ENCODE measurements at regions not wholly inside any gene's neighbourhood (a gene's known extent, or its start where the extent isn't known, plus 50 kb on each side); places are given as distances from the start of the nearest gene placed in this dataset.
A peak's percentile ranks its signal among the peaks of the same experiment; 100 is the strongest.

DNA sequence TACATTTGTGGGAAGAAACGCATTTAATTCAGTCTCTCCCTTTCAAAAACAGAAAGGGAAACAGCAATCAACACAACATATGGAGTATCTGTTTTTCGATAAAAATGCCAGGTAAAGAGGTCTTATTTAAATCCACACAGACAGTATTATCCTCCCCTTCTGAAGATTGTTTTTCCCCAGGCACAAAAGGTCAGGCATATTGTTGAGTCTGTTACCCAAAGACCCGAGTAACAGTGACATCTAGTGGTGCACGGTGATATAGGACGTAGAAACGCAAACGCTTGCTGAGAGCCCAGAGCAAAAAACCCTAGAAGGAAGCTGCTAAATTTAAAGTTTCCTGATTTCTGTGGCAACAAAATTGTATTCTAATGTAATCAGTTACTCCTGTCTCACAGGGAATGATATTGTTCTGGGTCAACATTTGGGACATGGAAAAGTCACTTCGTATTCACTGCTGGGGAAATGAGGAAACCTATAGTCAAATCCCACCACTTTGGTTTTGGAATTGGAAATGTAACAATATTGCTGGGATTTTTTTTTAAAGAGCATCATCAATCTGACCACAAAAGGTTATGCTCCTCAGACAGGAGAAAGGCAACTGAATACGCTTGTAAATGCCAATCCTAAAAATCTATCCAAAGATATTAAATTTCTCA, 312.7 kb upstream of the CCDC54 start:
- no peak overlapping the region for H3K4me3 Mint-ChIP-seq
- ChIA-PET CTCF (interaction anchor here (0.5 to 0.9 kb wide), 5 partner anchors 9 to 1616 kb away, joined by 3 read pairs; no protein-coding TSS in a partner anchor), POLR2A (interaction anchor here in 1 of 2 donors (0.6 kb wide), 1 partner anchor 76 kb away, joined by 3 read pairs; no protein-coding TSS in a partner anchor)
- peaks cover 10 to 13% (median 11%) of the 10 kb centered on the region in 3 donors for H3K4me1 Mint-ChIP-seq
- Histone ChIP-seq H3K4me3 (ENCODE audit: control insufficient read depth in 1 of 2, extremely low read depth in 1 of 2, low read length in 1 of 2) (no peak overlapping the region), H3K27me3 (replicated peaks in 1 of 2; ENCODE audit: control insufficient read depth in 2 of 2, extremely low read depth in 1 of 2, insufficient read depth in 2 of 2, low read length in 1 of 2) (no peaks in the 10 kb centered on the region), H3K9me3 (no peaks in the 10 kb centered on the region), H3K27ac (ENCODE audit: low read length) (no peak overlapping the region), H3K36me3 (ENCODE audit: control insufficient read depth in 2 of 2, extremely low read depth in 1 of 2, insufficient read depth in 1 of 2, low read length in 1 of 2) (no peaks in the 10 kb centered on the region), H3K4me1 (ENCODE audit: control insufficient read depth in 1 of 2, extremely low read depth in 1 of 2, insufficient read depth in 2 of 2, low read length in 2 of 2) (peaks cover 2 to 8% of the 10 kb centered on the region in 2 experiments)
- peaks cover 0 to 3% of the 10 kb centered on the region in 2 donors for H3K27me3 Mint-ChIP-seq
- WGBS (ENCODE audit: insufficient coverage), result 0% methylated on average over 5 of the region's 9 CpGs
- peak; percentile 60 to 70 (median 62) for ATAC-seq (replicated peaks in 1 of 4)
- DNase-seq, result peak in 29 of 35 experiments; percentile 7 to 74 (median 31)
- no peak overlapping the region for H3K27ac Mint-ChIP-seq
- no peaks in the 10 kb centered on the region for H3K9me3 Mint-ChIP-seq
- H3K36me3 Mint-ChIP-seq, result no peaks in the 10 kb centered on the region

DNA sequence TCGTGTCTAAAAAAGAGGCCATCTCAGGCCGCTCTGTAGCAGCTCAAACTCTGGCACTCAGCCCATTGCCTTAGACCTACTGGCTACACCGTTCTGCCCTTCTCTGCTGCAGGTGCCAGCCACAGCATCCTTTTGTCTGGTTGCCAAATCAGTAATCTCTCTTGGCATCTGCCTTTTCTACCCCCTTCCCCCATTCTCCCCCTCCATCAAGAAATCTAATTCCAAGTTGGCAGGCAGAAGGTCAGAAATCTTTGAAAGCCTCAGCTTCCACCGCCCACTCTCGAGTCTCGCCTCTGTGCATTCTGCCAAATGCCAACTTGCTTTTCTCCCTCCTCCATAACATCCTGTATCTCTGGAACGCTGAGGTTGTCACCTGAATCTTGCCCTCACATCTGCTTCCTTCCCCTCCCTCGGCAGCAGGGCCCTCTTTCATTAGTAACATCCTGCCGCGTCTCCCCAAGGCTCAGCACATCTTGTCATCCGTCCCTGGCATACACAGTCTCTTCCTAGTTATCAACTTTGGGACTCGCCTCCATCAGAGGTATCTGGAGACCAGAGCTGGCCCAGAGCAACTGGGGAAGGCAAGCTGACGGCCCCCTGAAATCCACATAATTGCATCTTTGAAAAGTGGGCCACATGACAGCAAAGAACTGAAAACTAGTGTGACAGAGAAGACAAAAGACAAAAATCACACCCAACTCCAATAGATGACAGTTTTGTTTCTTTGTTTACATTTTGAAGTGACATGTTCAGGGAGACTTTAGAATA, 312.0 kb upstream of the CCDC54 start:
- 8% methylated on average over 12 of the region's 13 CpGs for WGBS (ENCODE audit: insufficient coverage)
- Mint-ChIP-seq H3K4me3 (peak overlapping the region in 1 of 3 donors; percentile 9), H3K9me3 (no peaks in the 10 kb centered on the region), H3K27ac (no peak overlapping the region), H3K36me3 (no peaks in the 10 kb centered on the region), H3K27me3 (peaks cover 0 to 3% of the 10 kb centered on the region in 2 donors), H3K4me1 (peaks cover 10 to 13% (median 11%) of the 10 kb centered on the region in 3 donors)
- H3K9me3 ChIP-seq, result no peaks in the 10 kb centered on the region
- ChIA-PET POLR2A (interaction anchor here in 1 of 2 donors (0.6 kb wide), 1 partner anchor 1370 kb away, joined by 3 read pairs; no protein-coding TSS in a partner anchor), CTCF (interaction anchor here (0.5 to 0.9 kb wide), 10 partner anchors 9 to 1617 kb away, joined by 3 to 4 read pairs (median 3); no protein-coding TSS in a partner anchor)
- DNase-seq (peak in 6 of 35 experiments; percentile 0 to 13 (median 4)), ATAC-seq (replicated peaks in 1 of 4) (peak in 1 of 4 experiments; percentile 53)
- peaks cover 2 to 8% of the 10 kb centered on the region in 2 experiments for H3K4me1 ChIP-seq (ENCODE audit: control insufficient read depth in 1 of 2, extremely low read depth in 1 of 2, insufficient read depth in 2 of 2, low read length in 2 of 2)
- no peaks in the 10 kb centered on the region for H3K27me3 ChIP-seq (replicated peaks in 1 of 2; ENCODE audit: control insufficient read depth in 2 of 2, extremely low read depth in 1 of 2, insufficient read depth in 2 of 2, low read length in 1 of 2)
- no peak overlapping the region for H3K4me3 ChIP-seq (ENCODE audit: control insufficient read depth in 1 of 2, extremely low read depth in 1 of 2, low read length in 1 of 2)
- H3K36me3 ChIP-seq (ENCODE audit: control insufficient read depth in 2 of 2, extremely low read depth in 1 of 2, insufficient read depth in 1 of 2, low read length in 1 of 2), result no peaks in the 10 kb centered on the region
- H3K27ac ChIP-seq (ENCODE audit: low read length), result no peak overlapping the region

DNA sequence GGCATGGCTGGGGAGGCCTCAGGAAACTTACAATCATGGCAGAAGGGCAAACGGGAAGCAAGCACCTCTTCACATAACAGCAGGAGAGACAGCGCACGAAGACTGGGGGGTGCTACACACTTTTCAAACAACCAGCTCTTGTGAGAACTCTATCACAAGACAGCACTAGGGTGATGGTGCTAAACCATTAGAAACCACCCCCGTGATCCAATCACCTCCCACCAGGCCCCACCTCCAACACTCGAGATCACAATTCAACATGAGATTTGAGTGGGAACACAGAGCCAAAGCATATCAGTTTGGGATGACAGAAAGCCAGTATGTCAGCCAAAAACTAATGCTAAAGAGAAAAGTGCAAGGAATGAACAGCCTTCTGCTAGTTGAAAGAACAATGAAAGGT, 309.8 kb upstream of the CCDC54 start:
- Histone ChIP-seq H3K4me1 (ENCODE audit: control insufficient read depth in 1 of 2, extremely low read depth in 1 of 2, insufficient read depth in 2 of 2, low read length in 2 of 2) (peaks cover 2 to 8% of the 10 kb centered on the region in 2 experiments), H3K27me3 (replicated peaks in 1 of 2; ENCODE audit: control insufficient read depth in 2 of 2, extremely low read depth in 1 of 2, insufficient read depth in 2 of 2, low read length in 1 of 2) (no peaks in the 10 kb centered on the region), H3K27ac (ENCODE audit: low read length) (no peak overlapping the region), H3K4me3 (ENCODE audit: control insufficient read depth in 1 of 2, extremely low read depth in 1 of 2, low read length in 1 of 2) (no peak overlapping the region), H3K36me3 (ENCODE audit: control insufficient read depth in 2 of 2, extremely low read depth in 1 of 2, insufficient read depth in 1 of 2, low read length in 1 of 2) (no peaks in the 10 kb centered on the region), H3K9me3 (no peaks in the 10 kb centered on the region)
- ChIA-PET CTCF (no interaction called here), POLR2A (no interaction called here)
- WGBS (ENCODE audit: insufficient coverage), result 70% methylated on average over 2 of the region's 5 CpGs
- H3K4me1 Mint-ChIP-seq, result peaks cover 10 to 13% (median 11%) of the 10 kb centered on the region in 3 donors
- no peak for ATAC-seq (replicated peaks in 1 of 4)
- no peak for DNase-seq
- no peaks in the 10 kb centered on the region for H3K27me3 Mint-ChIP-seq
- no peak overlapping the region for H3K27ac Mint-ChIP-seq
- H3K9me3 Mint-ChIP-seq, result no peaks in the 10 kb centered on the region
- H3K4me3 Mint-ChIP-seq, result no peak overlapping the region
- H3K36me3 Mint-ChIP-seq, result no peaks in the 10 kb centered on the region

DNA sequence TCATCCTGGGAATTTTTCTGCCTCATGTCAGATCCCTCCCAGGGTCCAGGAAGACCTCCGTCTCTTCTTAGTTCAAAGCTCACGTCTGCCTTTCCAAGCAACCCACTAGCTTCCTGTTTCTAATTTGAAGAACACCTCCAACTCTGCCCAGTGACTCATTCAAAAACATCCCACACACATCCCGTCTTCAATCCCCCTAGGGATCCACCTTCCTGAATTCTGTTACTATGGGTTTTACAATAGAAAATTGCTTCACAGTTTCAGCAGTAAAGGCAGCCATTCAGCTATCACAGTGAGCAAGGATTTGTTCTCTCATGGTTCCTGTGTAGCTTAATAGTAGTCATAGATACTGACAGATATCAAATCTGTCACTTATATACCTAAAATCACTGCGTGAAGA, 308.3 kb upstream of the CCDC54 start:
- CTCF ChIA-PET, result no interaction called here
- H3K9me3 Mint-ChIP-seq, result no peaks in the 10 kb centered on the region

DNA sequence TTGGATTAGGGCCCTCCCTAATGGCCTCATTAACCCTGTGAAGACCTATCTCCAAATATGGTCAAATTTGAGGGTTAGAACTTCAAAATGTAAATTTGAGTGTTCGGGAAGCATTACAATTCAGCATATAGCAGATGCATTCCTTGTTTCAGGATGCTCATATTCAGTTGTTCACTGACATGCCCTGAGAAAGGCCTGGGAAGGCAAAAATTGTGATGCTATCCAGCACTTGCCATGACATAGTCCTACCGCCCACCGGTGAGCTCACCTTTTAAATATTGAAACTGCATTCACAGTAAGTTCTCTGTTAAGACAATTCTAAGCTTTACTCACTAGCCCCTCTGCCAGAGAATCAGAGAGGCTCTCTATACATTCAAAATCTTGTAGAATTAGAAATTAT, 300.3 kb upstream of the CCDC54 start:
- H3K36me3 Mint-ChIP-seq, result no peaks in the 10 kb centered on the region
- H3K27me3 Mint-ChIP-seq, result peaks cover 0 to under 1% of the 10 kb centered on the region in 2 donors
- CTCF ChIA-PET, result interaction anchor here (0.9 to 1.2 kb wide), 2 partner anchors 11 to 12 kb away, joined by 3 to 4 read pairs; no protein-coding TSS in a partner anchor
- H3K4me1 ChIP-seq (ENCODE audit: control insufficient read depth in 1 of 2, extremely low read depth in 1 of 2, insufficient read depth in 2 of 2, low read length in 2 of 2), result no peaks in the 10 kb centered on the region
- H3K4me3 Mint-ChIP-seq, result no peak overlapping the region
- DNase-seq, result no peak
- POLR2A ChIA-PET, result no interaction called here
- H3K4me3 ChIP-seq (ENCODE audit: control insufficient read depth in 1 of 2, extremely low read depth in 1 of 2, low read length in 1 of 2), result no peak overlapping the region
- H3K27ac ChIP-seq (ENCODE audit: low read length), result no peak overlapping the region
- no peak overlapping the region for H3K27ac Mint-ChIP-seq
- H3K9me3 Mint-ChIP-seq, result no peaks in the 10 kb centered on the region
- no peaks in the 10 kb centered on the region for H3K27me3 ChIP-seq (replicated peaks in 1 of 2; ENCODE audit: control insufficient read depth in 2 of 2, extremely low read depth in 1 of 2, insufficient read depth in 2 of 2, low read length in 1 of 2)
- H3K36me3 ChIP-seq (ENCODE audit: control insufficient read depth in 2 of 2, extremely low read depth in 1 of 2, insufficient read depth in 1 of 2, low read length in 1 of 2), result no peaks in the 10 kb centered on the region
- no CpG with 5 or more reads among the region's 3 CpGs for WGBS (ENCODE audit: insufficient coverage)
- H3K9me3 ChIP-seq, result no peaks in the 10 kb centered on the region
- H3K4me1 Mint-ChIP-seq, result no peaks in the 10 kb centered on the region
- no peak for ATAC-seq (replicated peaks in 1 of 4)

More for the DNA sequence above, 308.3 kb upstream of the CCDC54 start:
- H3K27me3 ChIP-seq (replicated peaks in 1 of 2; ENCODE audit: control insufficient read depth in 2 of 2, extremely low read depth in 1 of 2, insufficient read depth in 2 of 2, low read length in 1 of 2), result no peaks in the 10 kb centered on the region
- peaks cover 2 to 8% of the 10 kb centered on the region in 2 experiments for H3K4me1 ChIP-seq (ENCODE audit: control insufficient read depth in 1 of 2, extremely low read depth in 1 of 2, insufficient read depth in 2 of 2, low read length in 2 of 2)
- Mint-ChIP-seq H3K4me3 (no peak overlapping the region), H3K27me3 (no peaks in the 10 kb centered on the region), H3K36me3 (no peaks in the 10 kb centered on the region), H3K4me1 (peaks cover 10 to 13% (median 11%) of the 10 kb centered on the region in 3 donors), H3K27ac (no peak overlapping the region)
- 11% methylated on average over 2 of the region's 4 CpGs for WGBS (ENCODE audit: insufficient coverage)
- H3K4me3 ChIP-seq (ENCODE audit: control insufficient read depth in 1 of 2, extremely low read depth in 1 of 2, low read length in 1 of 2), result no peak overlapping the region
- DNase-seq (no peak), ATAC-seq (replicated peaks in 1 of 4) (no peak)
- H3K36me3 ChIP-seq (ENCODE audit: control insufficient read depth in 2 of 2, extremely low read depth in 1 of 2, insufficient read depth in 1 of 2, low read length in 1 of 2), result no peaks in the 10 kb centered on the region
- H3K9me3 ChIP-seq, result no peaks in the 10 kb centered on the region
- POLR2A ChIA-PET, result no interaction called here
- no peak overlapping the region for H3K27ac ChIP-seq (ENCODE audit: low read length)

DNA sequence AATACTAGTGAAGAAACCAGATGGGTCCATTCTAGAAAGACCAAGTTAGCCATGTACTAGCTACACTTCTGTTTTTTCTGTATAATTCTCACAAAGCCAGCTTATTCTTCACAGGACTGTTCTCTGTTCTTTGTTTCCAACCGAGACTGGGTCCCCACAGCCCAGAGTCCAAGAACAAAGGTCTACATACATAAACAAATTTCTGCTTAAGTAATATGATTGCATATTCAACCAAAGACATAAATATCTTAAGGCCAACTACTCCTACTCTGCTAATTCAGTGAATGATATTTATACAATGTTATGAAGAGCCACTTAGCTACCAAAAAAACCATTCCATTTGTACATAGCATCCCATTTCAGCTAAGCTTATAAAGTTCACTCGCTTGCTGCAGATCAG, 299.8 kb upstream of the CCDC54 start:
- CTCF ChIA-PET, result interaction anchor here (0.9 to 1.2 kb wide), 2 partner anchors 11 to 13 kb away, joined by 3 to 4 read pairs; no protein-coding TSS in a partner anchor
- H3K4me3 Mint-ChIP-seq, result no peak overlapping the region

More for the DNA sequence above, 299.8 kb upstream of the CCDC54 start:
- no peaks in the 10 kb centered on the region for H3K4me1 ChIP-seq (ENCODE audit: control insufficient read depth in 1 of 2, extremely low read depth in 1 of 2, insufficient read depth in 2 of 2, low read length in 2 of 2)
- H3K9me3 ChIP-seq, result no peaks in the 10 kb centered on the region
- Mint-ChIP-seq H3K27ac (no peak overlapping the region), H3K9me3 (no peaks in the 10 kb centered on the region), H3K27me3 (peaks cover 0 to 2% of the 10 kb centered on the region in 2 donors), H3K4me1 (no peaks in the 10 kb centered on the region), H3K36me3 (no peaks in the 10 kb centered on the region)
- H3K27ac ChIP-seq (ENCODE audit: low read length), result no peak overlapping the region
- POLR2A ChIA-PET, result no interaction called here
- DNase-seq (no peak), ATAC-seq (replicated peaks in 1 of 4) (no peak)
- H3K36me3 ChIP-seq (ENCODE audit: control insufficient read depth in 2 of 2, extremely low read depth in 1 of 2, insufficient read depth in 1 of 2, low read length in 1 of 2), result no peaks in the 10 kb centered on the region
- WGBS (ENCODE audit: insufficient coverage), result no CpG with 5 or more reads among the region's 2 CpGs
- H3K4me3 ChIP-seq (ENCODE audit: control insufficient read depth in 1 of 2, extremely low read depth in 1 of 2, low read length in 1 of 2), result no peak overlapping the region
- H3K27me3 ChIP-seq (replicated peaks in 1 of 2; ENCODE audit: control insufficient read depth in 2 of 2, extremely low read depth in 1 of 2, insufficient read depth in 2 of 2, low read length in 1 of 2), result no peaks in the 10 kb centered on the region
